HG03378 (cell line): ENCODE measurements at regions not wholly inside any gene's neighbourhood (a gene's known extent, or its start where the extent isn't known, plus 50 kb on each side); places are given as distances from the start of the nearest gene placed in this dataset.

Experiments used
- ATAC-seq: cut with Tn5 transposase; IDR thresholded peaks from one replicate; pipeline ENCODE4 v1.9.1; 2021; ENCODE audit warnings: mild to moderate bottlenecking, moderate library complexity; ENCODE audit not compliant: unreplicated experiment

DNA sequence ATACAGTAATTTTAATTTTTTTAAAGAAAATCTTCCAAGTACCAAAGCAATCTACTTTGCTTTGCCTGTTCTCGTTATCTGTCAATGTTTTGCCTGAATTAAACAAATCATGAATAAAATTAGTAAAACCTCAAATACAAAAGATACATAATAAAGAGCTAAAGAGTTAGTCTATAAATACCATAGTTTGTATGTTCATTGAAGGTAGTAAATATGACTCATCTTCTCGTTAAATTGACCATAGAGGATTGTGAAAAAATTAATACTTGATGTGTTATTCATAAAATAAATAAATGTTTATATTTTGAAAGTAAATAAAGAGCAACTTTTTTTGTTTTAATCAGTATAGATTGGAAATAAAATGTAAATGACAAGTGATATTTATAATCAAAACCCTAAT is 246.5 kb upstream of the PLSCR5 start:
- ATAC-seq = no peak

DNA sequence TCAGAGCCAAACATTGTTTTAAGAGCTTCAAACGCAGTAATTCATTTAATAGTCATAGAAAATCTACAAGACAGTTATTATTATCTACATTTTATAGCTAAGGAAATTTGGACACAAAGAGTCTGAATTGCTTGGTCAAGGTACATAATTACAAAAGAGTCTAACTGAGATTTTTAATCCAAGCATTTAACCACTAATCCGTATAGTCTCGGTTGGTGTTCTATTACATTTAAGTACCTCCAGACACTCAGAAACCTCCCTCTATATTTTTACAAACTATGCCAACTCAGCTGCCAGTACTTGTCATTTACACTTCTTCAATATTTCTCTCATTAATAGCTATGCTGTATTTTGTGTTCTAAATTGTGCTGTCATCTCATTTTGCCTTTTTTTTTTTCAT is 240.2 kb upstream of the PLSCR5 start:
- ATAC-seq = no peak

DNA sequence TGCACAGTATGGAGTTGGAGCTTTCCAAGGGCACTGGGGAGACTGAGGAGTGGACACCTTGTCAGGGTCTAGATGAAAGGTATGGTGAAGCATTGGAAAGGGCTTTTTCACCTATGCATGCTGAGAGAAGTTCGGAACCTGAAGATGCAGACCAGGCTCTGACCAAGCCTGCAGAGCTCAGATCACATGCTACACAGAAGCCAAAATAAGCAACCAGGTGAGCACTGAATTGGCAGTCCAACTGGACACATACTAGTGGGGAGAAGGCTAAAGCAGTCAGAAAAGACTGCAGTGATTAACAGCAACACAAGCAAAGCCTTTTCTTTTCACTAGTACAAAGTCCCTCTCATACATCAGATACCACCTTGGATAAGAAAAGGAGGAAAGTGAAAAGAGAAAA is 238.3 kb upstream of the PLSCR5 start:
- ATAC-seq = no peak

DNA sequence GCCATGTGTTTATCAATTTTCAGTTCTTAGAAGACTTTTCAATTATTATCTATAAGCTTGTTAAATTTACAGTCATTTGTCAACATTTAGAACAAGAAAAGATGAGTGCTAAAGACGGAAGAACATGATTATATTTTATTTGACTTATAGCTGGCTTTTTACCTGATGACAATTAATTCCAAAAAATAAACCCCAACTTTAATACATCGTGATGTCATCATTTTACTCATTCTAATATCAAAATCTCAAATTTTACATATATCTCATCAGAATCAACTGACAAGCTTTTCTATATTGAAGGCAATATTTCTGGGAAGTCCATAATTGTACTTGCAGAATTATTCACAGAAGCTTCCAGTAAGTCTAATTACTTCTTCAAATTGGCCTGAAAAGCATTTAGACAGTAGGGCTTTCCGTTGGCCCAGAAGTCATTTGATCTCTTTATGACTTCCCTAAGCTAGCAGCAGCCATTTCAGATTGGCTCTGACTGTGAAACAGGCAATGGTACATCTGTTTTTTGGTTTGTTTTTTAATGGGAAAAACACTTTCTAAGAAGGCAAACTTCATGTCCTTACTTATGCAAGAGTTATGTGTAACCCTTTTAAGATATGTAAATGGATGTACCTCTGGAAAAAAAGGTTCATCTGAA is 234.7 kb upstream of the PLSCR5 start:
- no peak for ATAC-seq

DNA sequence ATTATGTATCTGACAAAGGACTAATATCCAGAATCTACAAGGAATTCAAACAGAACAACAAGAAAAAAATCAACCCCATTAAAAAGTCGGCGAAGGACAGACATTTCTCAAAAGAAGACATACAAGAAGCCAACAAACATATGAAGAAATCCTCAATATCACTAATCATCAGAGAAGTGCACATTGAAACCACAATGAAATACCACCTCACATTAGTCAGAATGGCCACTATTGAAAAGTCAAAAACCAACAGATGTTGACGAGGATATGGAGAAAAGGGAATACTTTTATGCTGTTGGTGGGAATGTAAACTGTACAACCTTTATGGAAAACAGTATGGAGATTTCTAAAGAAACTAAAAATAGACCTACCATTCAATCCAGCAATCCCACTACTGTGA is 233.1 kb upstream of the PLSCR5 start:
- no peak for ATAC-seq

DNA sequence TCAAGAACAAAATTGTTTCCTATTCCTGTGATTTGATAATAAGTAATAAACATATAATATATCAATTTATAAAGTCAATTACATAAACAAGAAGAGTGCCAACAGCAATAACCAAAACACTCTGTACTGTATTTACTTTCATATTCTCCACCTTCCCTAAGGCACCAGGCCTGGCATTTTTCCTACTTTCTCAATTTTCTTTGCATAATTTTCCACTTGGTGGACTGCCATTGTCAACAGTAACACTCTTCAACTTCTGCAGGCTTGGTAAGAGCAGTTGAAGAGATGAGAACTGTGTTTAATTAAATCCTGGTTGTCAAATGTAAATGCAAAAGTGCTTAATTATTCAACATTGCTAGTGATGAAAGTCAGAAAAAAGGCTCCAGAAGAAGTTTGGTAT is 229.8 kb upstream of the PLSCR5 start:
- no peak for ATAC-seq

DNA sequence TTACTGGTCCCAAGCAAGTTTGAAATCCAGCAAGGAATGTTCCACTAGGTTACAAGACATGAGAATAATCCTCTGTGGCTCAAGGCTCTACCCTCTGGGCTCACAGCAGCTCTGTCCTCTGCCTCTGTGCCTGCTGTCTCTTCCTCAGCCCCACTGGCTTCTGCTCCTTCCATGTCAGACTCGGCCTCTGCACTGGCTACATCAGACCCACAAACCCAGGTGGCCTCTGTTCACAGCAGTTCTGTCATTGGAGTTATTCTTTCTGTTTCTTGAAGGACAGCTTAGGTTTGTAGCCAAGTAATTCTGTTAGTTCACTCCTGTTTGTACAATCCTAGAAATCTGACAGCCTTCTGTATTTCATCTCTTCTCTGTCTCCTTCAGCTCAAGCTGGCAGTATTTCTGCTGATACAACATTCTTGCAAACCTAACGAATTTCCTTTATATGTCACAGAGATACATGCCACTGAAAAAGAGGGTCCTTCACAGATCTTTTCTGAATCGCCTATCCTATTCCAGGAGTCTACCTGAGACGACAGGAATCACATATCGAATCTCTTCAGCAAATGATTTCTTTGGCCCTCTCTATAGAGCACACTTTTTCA is 227.8 kb upstream of the PLSCR5 start:
- no peak for ATAC-seq

DNA sequence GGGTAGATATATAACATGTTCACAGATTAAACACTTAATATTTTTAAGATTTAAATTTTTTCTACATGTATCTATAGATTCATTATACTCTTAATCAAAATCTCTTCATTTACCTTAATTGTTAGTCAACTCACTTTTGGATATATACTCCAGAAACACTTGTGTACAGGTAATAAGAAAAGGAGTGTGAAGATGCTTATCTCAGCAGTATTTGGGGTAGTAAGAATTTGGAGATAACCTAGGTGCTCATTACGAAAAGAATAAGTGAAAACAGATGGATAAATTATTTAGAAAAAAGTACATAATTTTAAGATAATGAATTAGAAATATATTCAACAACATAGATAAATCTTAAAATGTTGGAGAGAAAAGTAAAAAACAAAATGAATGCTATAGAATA is 226.5 kb upstream of the PLSCR5 start:
- ATAC-seq = no peak

DNA sequence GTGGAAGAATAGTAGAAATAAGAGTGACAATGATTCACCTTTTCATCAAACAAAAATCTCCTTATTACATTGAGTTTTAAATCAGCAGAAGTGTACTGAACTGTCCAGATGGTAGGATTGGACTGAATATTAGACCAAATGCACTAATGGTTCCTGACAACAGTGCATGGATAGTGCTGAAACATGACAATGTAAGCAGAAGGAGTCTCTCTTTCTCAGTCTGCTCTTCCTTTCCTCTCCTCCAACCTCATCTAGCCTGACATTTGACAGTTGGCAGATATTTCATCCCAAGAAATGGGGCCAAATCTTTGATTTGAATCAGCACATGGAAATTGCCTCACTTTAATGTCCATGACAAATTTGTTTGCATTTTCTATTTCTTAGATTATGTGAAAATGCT is 225.1 kb upstream of the PLSCR5 start:
- no peak for ATAC-seq

DNA sequence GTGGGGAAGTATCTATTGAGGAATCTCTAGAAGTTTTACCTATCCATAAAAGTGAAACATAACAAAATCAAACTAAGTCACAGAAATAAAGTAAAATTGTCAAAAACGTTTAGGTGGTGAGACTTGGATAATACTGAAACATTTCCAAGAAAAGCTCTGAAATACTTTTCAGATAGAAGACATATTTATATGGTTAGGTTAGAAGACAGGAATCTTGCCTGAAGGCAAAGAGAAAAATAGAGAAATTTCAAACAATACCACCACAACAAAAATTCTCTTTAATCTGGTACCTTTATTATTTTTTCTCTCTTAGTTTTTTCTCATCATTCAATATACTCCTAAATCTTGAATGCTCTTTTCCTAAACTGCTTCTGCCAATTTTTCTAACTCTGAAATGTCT is 222.7 kb upstream of the PLSCR5 start:
- ATAC-seq = no peak

DNA sequence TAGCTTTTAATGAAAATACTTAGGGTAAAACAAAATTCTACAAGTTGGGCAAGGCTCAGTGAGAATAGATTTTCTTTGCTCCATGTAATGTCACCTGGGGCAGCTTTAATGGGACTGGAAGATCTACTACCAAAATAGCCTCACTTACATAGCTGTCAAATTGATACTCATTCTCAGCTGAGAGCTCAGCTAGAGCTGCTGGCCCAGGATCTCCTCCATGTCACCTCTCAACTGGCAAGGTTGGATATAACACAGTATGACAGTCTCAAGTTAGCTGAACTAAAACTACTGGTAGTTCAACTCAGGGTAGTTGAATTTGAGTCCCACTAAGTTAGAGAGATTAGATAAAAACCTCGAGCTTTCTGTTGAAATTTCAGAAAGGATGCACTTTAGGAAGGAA is 218.5 kb upstream of the PLSCR5 start:
- no peak for ATAC-seq

DNA sequence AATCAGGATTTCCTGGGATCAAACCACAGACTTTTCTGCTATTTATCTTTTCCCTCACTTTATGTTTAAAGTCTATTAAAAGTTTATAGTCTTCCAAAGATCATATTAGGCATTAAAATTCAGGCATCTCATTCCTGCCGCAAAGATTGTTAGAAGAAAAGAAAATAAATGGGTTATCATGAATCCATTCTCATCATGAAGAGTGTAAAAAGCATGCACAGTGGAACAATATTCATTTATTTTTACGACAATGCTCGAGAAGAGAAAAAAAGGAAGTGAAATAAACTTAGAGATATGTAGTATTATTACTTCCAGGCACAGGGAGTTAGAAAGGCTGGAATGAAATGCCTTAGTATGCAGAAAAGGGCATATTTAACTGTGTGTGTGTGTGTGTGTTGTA is 213.7 kb upstream of the PLSCR5 start:
- no peak for ATAC-seq

DNA sequence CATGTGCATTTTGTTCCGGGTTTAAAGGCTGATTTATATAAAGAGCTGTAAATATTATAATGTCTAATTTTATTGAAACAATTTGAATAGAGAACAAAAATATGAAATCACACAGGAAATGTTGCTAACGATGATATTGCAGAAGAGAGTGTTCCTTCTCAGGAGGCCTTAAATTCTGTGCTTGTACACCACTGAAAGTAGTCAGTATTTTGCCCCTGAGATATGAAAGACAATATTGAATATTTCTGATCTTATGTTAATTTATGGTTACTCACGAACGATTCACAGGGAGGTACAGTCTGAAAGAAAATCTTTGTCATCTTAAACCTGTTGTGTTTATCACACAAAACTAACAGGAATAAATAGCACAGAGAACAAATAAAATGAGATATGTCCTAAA is 213.2 kb upstream of the PLSCR5 start:
- ATAC-seq = no peak

DNA sequence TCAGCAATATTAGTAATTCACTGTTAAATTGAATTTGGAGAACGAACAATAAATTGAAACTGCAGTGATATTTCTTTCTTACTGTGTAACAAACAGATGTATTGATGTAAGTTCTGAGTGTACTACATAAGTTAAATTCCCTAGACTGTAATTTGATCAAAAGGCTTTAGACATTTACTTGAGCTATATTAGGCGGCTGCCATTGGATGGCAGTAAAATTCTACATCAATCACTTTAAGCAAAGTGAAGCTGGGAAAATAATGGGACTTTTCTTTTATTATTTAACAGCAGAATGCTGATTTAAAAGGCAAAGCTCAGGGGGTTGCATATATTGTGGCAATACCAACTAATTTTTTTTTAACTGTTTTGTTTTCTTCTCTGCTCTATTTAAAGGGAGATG is 212.6 kb upstream of the PLSCR5 start:
- ATAC-seq = no peak

DNA sequence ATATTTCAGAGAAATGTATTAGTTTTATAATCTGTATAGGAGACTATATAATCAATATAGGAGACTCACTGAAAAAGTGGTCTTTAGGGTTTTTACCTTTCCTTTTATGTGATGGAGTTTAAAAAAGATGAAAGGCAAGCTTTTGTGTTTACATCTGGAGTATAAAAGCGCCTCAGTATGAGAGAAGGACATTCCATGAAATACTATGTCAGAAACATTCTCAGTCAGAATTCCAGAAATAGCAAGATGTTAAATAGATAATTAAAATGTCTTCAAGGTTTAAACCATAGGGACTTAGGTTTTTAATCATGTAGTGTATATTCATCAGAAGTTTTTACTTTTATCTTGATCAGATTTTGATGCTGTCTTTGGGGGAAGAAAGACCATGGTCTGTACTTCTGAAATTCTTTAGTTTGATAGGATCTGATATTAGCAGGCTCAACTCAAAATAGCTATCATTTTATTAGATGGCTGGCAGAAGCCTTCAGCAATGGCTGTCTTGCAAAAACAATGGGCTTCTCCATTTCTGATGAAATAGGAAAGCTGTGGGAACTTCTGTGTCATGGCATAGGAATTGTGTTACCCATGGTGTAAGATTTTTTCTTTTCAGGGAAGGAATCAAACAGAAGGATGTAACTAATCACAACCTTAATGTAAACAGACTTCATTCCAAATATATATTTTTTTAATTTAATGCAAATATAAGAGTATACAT is 209.6 kb upstream of the PLSCR5 start:
- no peak for ATAC-seq

DNA sequence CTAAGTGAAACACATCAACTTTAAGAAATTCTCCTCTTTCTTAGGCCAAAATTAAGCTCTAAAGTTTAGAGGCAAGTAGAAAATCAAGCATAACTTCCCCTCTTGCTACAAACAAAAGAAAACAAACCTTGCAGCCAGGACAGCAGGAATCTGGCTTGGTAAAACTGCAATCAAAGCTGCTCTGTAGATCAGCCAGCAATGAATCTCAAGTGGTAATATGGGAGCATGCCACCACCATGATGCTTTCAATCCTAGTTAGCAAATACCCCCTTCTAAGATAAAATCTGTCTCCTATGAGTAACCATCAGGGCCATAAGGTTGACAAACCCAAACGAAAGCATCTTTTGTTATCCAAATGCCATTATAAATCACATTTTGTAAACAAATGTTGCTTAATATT is 208.3 kb upstream of the PLSCR5 start:
- no peak for ATAC-seq

DNA sequence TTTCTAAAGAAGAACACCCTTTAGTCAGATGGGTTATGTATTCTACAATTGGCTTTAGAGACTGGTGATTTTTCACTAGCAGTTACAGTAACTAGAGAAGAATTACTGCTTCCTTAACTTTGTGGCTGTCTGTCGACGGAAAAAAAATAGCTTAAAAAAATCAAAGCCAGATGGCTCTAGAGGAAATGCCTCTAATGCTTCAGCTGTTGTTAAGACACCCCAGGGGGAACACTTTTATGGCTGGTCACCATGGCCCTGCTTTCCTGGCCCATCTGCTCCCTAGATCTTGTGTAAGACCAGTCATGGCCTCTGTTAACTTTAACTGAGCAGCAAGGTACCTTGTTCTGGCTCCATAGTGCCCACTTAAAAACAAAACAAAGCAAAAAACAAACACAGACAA is 198.6 kb upstream of the PLSCR5 start:
- no peak for ATAC-seq

DNA sequence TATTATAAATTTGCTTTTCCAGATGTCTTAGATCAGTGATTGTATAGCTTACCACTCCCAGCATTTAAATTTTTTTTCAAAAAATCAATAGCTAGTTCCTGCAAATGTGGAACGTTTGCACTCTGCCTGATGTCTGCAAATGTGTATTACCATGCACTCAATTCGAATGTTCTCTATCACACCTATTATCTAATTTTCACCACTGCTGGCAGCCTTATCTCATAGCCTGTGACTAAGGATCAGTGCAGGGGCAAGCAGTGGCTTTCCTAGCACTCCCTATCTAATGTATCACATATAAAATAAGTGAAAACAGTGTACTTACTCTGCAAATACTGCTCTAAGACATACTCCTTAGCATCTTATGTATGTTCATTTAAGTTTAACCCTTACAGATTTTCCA is 196.3 kb upstream of the PLSCR5 start:
- ATAC-seq = no peak

DNA sequence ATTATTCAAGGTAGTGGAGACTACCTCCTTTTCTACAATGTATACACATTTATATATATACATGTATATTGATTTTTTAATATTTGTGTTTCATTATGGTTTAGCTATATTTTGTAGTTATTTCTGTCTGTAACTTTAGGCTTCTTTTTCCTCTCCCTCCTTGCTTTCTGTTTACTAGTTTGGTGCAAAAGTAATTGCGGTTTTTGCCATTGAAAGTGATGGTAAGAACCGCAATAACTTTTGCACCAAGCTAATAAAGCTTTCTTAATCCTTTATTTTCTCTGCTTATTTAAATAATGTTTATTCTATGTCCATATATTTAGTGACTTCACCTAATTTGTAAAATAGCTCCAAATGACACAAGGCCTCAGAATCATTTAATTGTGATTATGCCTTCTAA is 195.3 kb upstream of the PLSCR5 start:
- ATAC-seq = no peak

DNA sequence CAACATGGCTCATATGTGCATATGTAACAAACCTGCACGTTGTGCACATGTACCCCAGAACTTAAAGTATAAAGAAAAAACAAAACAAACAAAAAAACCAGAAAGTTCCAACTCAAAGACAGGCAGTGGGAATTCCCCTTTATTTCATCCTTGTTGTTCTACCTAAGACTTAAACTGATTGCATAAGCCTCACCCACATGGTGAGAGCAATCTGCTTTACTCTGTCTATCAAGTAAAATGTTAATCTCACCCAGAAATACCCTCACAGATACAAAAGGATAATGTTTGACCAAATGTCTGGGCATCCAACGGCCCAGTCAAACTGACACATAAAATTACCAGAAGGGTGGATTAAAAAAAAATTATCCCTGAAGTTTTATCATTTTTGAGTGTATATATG is 190.9 kb upstream of the PLSCR5 start:
- ATAC-seq = no peak

DNA sequence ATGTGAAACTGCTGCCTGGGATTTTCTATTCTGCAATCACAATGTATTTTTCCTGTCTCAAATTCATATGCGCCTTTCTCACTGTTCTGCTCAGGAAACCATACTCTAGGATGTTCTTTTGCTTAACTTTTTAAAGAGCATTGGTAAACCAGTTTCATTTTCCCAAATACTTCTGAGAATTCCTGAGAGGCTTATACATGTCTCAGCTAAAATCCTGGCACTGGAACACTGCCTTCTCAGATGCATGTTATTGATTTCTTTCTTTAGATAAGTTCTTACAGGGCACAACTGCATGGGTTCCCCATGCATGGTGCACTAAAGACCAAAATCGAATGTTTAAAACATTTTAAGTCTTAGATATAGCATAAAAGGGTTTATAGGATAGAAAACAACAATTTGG is 178.3 kb upstream of the PLSCR5 start:
- no peak for ATAC-seq

DNA sequence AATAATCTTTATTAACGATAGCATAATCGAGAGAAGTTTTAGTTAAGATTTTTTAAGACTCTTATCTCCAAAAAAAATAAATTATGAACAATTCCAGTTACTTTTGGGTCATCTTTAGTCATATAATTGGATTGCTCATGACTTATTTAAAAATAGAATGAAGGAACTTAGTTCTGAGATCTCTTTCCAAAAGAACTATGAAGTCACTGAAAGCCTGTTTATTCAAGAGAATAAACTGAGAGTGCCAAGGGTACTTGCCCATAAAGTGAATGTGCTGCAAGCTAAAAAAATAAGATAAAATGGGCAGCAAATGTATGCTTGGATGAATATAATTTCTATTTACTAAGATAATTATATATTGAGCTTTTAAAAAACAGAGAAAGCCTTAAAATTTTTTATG is 176.5 kb upstream of the PLSCR5 start:
- ATAC-seq = no peak

DNA sequence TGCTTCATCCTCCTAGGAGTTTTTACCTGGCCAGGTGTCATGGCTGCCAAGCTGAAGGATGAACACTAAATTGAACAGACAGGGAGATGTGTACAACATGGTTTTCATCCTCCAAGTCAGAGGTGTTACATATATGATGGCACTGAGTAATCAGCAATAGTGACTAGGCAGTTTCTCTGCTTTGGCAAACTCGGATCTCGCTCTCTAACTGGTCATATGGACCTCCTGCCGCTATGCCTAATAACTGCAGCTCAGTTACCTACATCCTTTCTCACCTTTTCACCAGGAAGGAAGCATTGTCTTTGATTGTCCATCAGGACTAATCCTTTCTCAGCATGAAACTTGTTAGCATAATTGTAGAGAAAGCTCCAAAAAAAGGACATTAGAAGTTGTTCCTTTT is 175.9 kb upstream of the PLSCR5 start:
- no peak for ATAC-seq
